ENCODE measurements at regions not wholly inside any gene's neighbourhood (a gene's known extent, or its start where the extent isn't known, plus 50 kb on each side); places are given as distances from the start of the nearest gene placed in this dataset.

DNA sequence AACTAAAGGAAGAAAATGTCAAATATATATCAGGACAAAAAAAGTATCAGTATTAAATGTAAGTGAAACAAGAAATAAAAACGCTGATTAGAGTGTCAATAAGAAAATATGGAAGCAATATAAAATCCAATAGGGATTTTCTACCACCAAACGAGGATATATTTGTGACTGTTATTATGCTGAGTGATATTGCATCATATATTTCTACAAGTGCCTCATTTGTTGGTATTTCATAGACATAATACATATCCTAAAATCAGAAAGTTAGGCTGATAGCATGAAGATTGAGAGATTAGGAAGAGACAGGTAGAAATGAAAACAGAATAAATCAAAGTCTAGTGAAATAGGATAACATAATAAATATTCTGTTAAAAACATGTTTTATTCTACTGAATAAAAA, 429.2 kb upstream of the IRAK1BP1 start:
- TF ChIP-seq, protein P1, sequence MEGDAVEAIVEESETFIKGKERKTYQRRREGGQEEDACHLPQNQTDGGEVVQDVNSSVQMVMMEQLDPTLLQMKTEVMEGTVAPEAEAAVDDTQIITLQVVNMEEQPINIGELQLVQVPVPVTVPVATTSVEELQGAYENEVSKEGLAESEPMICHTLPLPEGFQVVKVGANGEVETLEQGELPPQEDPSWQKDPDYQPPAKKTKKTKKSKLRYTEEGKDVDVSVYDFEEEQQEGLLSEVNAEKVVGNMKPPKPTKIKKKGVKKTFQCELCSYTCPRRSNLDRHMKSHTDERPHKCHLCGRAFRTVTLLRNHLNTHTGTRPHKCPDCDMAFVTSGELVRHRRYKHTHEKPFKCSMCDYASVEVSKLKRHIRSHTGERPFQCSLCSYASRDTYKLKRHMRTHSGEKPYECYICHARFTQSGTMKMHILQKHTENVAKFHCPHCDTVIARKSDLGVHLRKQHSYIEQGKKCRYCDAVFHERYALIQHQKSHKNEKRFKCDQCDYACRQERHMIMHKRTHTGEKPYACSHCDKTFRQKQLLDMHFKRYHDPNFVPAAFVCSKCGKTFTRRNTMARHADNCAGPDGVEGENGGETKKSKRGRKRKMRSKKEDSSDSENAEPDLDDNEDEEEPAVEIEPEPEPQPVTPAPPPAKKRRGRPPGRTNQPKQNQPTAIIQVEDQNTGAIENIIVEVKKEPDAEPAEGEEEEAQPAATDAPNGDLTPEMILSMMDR (IDR thresholded peaks at IDR 0.05) = no peak
- no peak for TF ChIP-seq POLR2A (IDR thresholded peaks at IDR 0.05)
